ENCODE measurements at regions not wholly inside any gene's neighbourhood (a gene's known extent, or its start where the extent isn't known, plus 50 kb on each side); places are given as distances from the start of the nearest gene placed in this dataset.

DNA sequence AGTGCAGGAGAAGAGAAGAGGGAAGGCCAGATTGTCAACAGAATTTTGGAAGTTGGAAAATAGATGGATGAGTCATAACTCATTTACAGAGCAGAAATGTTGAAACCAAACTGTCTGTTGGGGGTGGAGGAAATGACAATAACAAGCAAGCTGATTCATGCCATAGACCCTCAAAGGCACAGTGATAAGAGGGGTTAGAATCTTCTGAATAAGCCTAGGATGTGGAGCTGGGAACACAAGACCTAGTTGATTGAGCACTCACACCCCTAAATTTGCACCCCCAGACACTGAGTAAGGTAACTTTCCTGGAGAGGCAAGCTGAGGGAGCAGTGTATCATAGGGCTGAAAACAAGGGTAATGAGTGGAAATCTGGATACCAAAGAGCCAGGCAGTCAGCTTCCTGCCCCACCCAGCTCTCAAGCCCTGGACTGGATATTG is 141.4 kb downstream of the SCG2 start:
- Histone ChIP-seq H2AFZ (ENCODE audit: low read depth, low read length) (peak overlapping the region; percentile 16), H3K4me1 (ENCODE audit: insufficient read depth, low read length) (peaks cover 14% of the 10 kb centered on the region), H3K79me2 (ENCODE audit: insufficient read depth, low read length) (no peaks in the 10 kb centered on the region), H4K20me1 (ENCODE audit: insufficient read depth, low read length) (no peaks in the 10 kb centered on the region), H3K9ac (ENCODE audit: low read length) (no peak overlapping the region), H3K9me3 (ENCODE audit: insufficient read depth, low read depth, low read length) (no peaks in the 10 kb centered on the region), H3K27ac (ENCODE audit: low read depth, low read length) (peak overlapping the region; percentile 52), H3K4me2 (ENCODE audit: low read length) (peak overlapping the region; percentile 70), H3K27me3 (ENCODE audit: insufficient read depth, low read length) (no peaks in the 10 kb centered on the region), H3K36me3 (ENCODE audit: insufficient read depth, low read length) (no peaks in the 10 kb centered on the region), H3K4me3 (ENCODE audit: insufficient read depth, low read depth, low read length) (no peak overlapping the region)
- H3K27ac Mint-ChIP-seq (ENCODE audit: unreplicated experiment): peak overlapping the region; percentile 79
- peak; percentile 75 for DNase-seq (ENCODE audit: low read depth)
- H3K4me3 Mint-ChIP-seq (ENCODE audit: unreplicated experiment): no peak overlapping the region
- peaks cover 22% of the 10 kb centered on the region for H3K4me1 Mint-ChIP-seq (ENCODE audit: low read depth, unreplicated experiment)
- no peak for TF ChIP-seq EZH2 (IDR thresholded peaks at IDR 0.05; ENCODE audit: insufficient read depth, low read length)
- H3K9me3 Mint-ChIP-seq (ENCODE audit: unreplicated experiment): peaks cover 20% of the 10 kb centered on the region
- H3K27me3 Mint-ChIP-seq (ENCODE audit: low read depth, unreplicated experiment): no peaks in the 10 kb centered on the region
- FAIRE-seq: peak; percentile 91
- no peaks in the 10 kb centered on the region for H3K36me3 Mint-ChIP-seq (ENCODE audit: low read depth, unreplicated experiment)

DNA sequence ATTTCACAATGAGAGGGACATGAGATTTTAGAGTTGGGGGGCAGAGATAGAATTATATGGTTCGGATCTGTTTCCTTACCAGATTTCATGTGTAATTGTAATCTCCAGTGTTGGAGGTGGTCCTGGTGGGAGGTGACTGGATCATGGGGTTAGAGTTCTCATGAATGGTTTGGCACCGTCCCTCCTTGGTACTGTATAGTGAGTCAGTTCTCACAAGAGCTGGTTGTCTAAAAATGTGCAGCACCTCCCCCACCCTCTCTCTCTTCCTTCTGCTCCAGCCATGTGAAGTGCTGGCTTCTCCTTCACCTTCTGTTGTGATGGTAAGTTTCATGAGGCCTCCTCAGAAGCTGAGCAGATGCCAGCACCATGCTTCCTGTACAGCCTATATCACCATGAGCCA is 138.1 kb downstream of the SCG2 start:
- H3K27me3 Mint-ChIP-seq (ENCODE audit: low read depth, unreplicated experiment): no peaks in the 10 kb centered on the region
- no peaks in the 10 kb centered on the region for H3K36me3 Mint-ChIP-seq (ENCODE audit: low read depth, unreplicated experiment)
- Histone ChIP-seq H3K27me3 (ENCODE audit: insufficient read depth, low read length) (no peaks in the 10 kb centered on the region), H3K4me3 (ENCODE audit: insufficient read depth, low read depth, low read length) (no peak overlapping the region), H3K9me3 (ENCODE audit: insufficient read depth, low read depth, low read length) (no peaks in the 10 kb centered on the region), H2AFZ (ENCODE audit: low read depth, low read length) (no peak overlapping the region), H3K9ac (ENCODE audit: low read length) (no peak overlapping the region), H3K27ac (ENCODE audit: low read depth, low read length) (no peak overlapping the region), H3K4me2 (ENCODE audit: low read length) (no peak overlapping the region), H3K4me1 (ENCODE audit: insufficient read depth, low read length) (peaks cover 14% of the 10 kb centered on the region), H3K79me2 (ENCODE audit: insufficient read depth, low read length) (no peaks in the 10 kb centered on the region), H3K36me3 (ENCODE audit: insufficient read depth, low read length) (no peaks in the 10 kb centered on the region), H4K20me1 (ENCODE audit: insufficient read depth, low read length) (no peaks in the 10 kb centered on the region)
- no peak overlapping the region for H3K4me3 Mint-ChIP-seq (ENCODE audit: unreplicated experiment)
- no peak overlapping the region for H3K27ac Mint-ChIP-seq (ENCODE audit: unreplicated experiment)
- H3K9me3 Mint-ChIP-seq (ENCODE audit: unreplicated experiment): peaks cover 23% of the 10 kb centered on the region
- TF ChIP-seq, protein P1, sequence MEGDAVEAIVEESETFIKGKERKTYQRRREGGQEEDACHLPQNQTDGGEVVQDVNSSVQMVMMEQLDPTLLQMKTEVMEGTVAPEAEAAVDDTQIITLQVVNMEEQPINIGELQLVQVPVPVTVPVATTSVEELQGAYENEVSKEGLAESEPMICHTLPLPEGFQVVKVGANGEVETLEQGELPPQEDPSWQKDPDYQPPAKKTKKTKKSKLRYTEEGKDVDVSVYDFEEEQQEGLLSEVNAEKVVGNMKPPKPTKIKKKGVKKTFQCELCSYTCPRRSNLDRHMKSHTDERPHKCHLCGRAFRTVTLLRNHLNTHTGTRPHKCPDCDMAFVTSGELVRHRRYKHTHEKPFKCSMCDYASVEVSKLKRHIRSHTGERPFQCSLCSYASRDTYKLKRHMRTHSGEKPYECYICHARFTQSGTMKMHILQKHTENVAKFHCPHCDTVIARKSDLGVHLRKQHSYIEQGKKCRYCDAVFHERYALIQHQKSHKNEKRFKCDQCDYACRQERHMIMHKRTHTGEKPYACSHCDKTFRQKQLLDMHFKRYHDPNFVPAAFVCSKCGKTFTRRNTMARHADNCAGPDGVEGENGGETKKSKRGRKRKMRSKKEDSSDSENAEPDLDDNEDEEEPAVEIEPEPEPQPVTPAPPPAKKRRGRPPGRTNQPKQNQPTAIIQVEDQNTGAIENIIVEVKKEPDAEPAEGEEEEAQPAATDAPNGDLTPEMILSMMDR (IDR thresholded peaks at IDR 0.05; ENCODE audit: insufficient read depth, low read depth, low read length): no peak
- TF ChIP-seq EZH2 (IDR thresholded peaks at IDR 0.05; ENCODE audit: insufficient read depth, low read length): no peak
- H3K4me1 Mint-ChIP-seq (ENCODE audit: low read depth, unreplicated experiment): peaks cover 31% of the 10 kb centered on the region
- FAIRE-seq (no peak), DNase-seq (ENCODE audit: low read depth) (peak; percentile 61)

DNA sequence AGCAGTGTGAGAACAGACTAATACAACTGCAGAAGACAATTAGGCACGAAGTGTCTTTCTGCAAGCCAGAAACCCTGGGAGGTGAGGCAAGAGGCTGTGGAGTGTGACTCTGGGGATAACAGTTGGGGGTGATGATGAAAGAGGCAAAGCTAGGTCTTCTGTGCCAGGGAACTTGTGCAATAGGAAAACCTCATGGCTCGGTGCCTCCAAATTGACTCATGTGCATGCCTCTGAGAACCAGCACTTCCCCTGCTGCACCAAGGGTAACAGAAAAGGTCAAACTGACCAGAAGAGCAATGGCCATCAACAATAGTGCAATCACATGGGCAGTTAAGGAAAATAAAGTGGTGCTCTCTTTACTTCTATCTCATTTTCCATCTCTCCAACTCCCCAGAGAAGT is 136.4 kb downstream of the SCG2 start:
- no peaks in the 10 kb centered on the region for H4K20me1 ChIP-seq (ENCODE audit: insufficient read depth, low read length)
- DNase-seq (ENCODE audit: low read depth): peak; percentile 98
- H2AFZ ChIP-seq (ENCODE audit: low read depth, low read length): no peak overlapping the region
- H3K27ac ChIP-seq (ENCODE audit: low read depth, low read length): no peak overlapping the region
- no peaks in the 10 kb centered on the region for H3K36me3 Mint-ChIP-seq (ENCODE audit: low read depth, unreplicated experiment)
- no peak overlapping the region for H3K4me3 Mint-ChIP-seq (ENCODE audit: unreplicated experiment)
- H3K4me2 ChIP-seq (ENCODE audit: low read length): no peak overlapping the region
- no peaks in the 10 kb centered on the region for H3K9me3 ChIP-seq (ENCODE audit: insufficient read depth, low read depth, low read length)
- peaks cover 12% of the 10 kb centered on the region for H3K4me1 ChIP-seq (ENCODE audit: insufficient read depth, low read length)
- H3K4me3 ChIP-seq (ENCODE audit: insufficient read depth, low read depth, low read length): no peak overlapping the region
- H3K9ac ChIP-seq (ENCODE audit: low read length): no peak overlapping the region
- H3K4me1 Mint-ChIP-seq (ENCODE audit: low read depth, unreplicated experiment): peaks cover 37% of the 10 kb centered on the region
- no peak overlapping the region for H3K27ac Mint-ChIP-seq (ENCODE audit: unreplicated experiment)
- H3K36me3 ChIP-seq (ENCODE audit: insufficient read depth, low read length): no peaks in the 10 kb centered on the region
- no peaks in the 10 kb centered on the region for H3K27me3 Mint-ChIP-seq (ENCODE audit: low read depth, unreplicated experiment)
- no peak for TF ChIP-seq EZH2 (IDR thresholded peaks at IDR 0.05; ENCODE audit: insufficient read depth, low read length)
- TF ChIP-seq, protein P1 (IDR thresholded peaks at IDR 0.05; ENCODE audit: insufficient read depth, low read depth, low read length): no peak
- peak; percentile 84 for FAIRE-seq
- peaks cover 23% of the 10 kb centered on the region for H3K9me3 Mint-ChIP-seq (ENCODE audit: unreplicated experiment)
- no peaks in the 10 kb centered on the region for H3K79me2 ChIP-seq (ENCODE audit: insufficient read depth, low read length)
- no peaks in the 10 kb centered on the region for H3K27me3 ChIP-seq (ENCODE audit: insufficient read depth, low read length)
